GM18505 (cell line): ENCODE measurements at regions not wholly inside any gene's neighbourhood (a gene's known extent, or its start where the extent isn't known, plus 50 kb on each side); places are given as distances from the start of the nearest gene placed in this dataset.

Experiments
- ATAC-seq: cut with Tn5 transposase; IDR thresholded peaks from one replicate; pipeline ENCODE4 v1.9.1; 2021; ENCODE audit not compliant: unreplicated experiment
- POLR2A ChIP-seq: IDR thresholded peaks from 4 replicates; pipeline ENCODE4 v1.6.1; 2011; ENCODE audit warnings: borderline replicate concordance; ENCODE audit not compliant: insufficient read depth, insufficient read length; ENCODE audit errors: extremely low read depth

DNA sequence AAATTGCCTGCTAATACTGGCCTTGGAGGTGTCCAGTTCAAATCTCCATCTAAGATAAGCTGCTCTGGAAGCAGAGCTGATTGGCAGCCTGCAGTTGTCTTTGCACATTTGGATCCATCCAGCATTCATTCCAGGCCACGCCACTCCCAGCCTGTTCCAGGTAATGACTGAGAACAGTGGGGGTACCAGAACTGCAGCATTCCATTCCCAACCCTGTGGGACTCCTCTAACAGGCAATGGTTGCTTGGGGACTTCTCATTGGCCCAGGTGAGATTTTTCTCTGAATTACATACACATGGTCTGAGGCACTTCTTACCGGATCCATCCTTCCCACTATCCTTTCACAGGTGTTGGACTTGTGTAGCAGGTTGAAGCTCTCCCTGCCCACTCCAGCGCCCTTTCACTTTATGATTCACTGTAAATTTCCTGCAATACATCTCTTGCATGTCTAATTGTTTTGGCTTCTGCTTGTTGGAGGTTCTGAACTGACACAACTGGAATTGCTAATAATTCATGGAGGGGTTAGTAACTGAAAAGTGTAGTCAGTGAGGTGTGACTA lies 206.1 kb upstream of the ZFHX3 start:
- TF ChIP-seq POLR2A = no peak
- no peak for ATAC-seq

DNA sequence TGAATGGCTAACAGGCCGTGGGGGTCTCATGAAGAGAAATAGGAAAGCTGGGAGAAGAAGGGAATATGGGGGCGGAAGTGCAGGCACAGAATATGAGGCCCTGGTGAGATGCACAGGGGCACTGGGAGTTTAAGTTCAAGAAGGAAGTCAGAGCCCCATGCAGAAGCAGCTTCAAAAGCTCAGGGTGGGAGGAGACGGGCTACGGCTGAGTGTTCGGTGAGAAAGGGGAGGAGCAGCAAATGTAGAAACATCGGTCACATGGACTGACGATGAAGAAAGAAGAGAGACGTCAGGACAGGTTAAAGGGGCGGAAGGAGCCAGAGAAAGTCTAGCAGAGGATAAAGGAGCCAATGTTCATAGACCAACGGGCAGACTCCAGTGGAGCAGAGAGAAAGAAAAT lies 204.5 kb upstream of the ZFHX3 start:
- no peak for ATAC-seq
- no peak for TF ChIP-seq POLR2A

DNA sequence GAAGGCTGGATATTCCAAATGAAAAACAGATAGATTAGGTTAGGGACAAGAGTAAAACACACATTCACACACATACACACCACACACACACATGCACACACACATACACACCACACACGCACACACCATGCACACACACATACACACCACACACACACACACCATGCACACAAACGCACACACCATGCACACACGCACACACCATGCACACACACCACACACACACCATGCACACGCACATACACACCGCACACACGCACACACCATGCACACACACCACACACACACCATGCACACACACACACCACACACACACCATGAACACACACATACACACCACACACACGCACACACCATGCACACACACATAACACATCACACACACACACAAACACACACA lies 203.7 kb upstream of the ZFHX3 start:
- TF ChIP-seq POLR2A = no peak
- ATAC-seq = no peak

DNA sequence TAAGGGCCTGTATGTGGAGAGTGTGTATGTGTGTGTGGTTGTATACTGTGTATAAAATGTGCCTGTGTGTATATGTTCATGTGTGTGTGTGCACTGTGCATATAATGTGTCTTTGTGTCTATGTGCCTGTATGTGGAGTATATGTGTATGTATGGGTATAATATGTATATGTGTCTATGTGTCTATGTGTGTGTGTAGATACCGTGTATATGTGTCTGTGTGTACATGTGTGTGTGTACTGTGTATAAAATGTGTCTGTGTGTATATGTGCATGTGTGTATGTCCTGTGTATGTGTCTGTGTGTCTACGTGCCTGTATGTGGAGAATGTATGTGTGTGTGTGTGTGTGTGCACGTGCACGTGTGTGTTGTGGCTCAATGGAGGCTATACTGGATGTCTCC lies 200.4 kb upstream of the ZFHX3 start:
- ATAC-seq = no peak
- no peak for TF ChIP-seq POLR2A

DNA sequence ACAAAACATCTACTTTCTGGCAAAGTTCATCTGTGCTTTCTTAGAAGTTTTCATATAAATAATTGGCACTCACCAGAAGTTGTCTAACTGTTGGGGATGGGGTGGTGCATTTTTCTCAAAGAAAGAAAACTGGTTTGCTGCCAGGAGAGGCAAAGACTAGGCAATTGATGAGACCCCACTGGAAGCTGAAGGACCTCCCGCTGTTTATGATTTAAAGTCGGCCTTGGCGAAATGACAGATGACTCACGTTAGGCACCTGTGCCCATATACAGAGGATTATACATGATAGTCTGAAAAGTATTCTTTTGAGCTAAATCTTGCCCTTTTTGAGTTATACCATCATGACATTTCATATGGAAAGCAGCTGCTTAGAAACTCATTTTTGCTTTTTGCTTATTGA lies 193.0 kb upstream of the ZFHX3 start:
- TF ChIP-seq POLR2A = no peak
- no peak for ATAC-seq

DNA sequence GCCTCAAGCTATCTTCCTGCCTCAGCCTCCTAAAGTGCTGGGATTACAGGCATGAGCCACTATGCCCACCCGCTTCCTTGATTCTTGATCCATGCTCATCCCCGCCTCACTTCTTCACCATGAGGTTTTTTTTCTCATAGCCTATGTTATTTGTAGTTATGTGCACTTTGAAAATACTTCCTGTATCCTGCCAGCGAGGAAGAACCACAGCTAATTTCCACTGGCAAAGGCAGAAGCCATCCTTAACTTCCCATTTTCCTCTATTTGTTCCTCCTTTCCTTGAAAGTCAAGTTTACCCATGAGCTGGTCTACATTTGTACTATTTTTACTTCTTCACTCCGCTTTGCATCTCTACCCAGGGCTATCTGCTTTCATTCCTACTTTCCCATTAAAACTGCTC lies 189.7 kb upstream of the ZFHX3 start:
- TF ChIP-seq POLR2A = no peak
- no peak for ATAC-seq

DNA sequence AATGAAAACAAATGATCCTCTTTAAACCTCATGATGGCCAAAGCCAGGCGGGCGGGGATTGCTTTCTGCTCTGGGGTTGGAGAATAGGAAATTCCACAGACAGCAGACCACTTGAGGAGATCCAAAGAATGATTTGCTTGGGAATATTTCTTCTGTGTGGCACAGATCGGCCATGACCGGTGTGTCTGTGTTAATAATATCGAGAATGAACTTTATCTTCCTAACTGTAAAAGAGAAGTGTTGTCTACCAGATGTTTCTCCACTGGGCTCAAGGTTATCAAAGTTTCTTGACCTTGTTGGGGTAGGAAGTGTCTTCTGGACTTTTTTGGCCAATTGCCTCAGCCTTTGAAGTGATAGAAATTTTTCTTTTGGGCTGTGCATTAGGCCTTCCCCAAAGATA lies 186.6 kb upstream of the ZFHX3 start:
- ATAC-seq = no peak
- no peak for TF ChIP-seq POLR2A

DNA sequence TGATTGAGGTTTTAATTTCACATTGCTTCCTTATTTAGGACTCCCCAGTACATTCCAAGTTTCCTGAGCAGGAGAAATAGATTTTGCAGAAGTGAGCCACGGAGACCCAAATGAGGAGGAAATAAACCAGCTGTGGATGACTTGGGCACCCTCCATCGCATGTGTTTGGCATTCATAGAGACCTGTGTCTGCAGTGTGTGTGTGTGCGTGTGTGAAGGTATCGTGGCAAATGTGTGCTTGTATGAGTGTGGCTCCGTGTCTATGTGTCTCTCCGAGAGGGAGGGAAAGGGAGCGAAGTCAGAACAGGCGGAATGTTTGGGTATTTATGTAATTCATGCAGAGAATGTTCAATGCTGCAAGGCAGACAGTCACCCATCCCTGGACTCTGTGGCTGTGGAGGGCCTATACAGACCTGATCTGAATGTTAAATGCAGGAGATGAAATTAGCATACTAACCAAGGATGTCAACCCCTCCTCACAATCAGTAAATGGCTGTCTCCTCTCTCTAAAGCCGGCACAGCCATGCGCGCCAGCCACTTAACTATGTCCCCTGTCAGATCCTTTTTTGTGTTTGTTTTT lies 186.0 kb upstream of the ZFHX3 start:
- ATAC-seq = no peak
- TF ChIP-seq POLR2A = no peak

DNA sequence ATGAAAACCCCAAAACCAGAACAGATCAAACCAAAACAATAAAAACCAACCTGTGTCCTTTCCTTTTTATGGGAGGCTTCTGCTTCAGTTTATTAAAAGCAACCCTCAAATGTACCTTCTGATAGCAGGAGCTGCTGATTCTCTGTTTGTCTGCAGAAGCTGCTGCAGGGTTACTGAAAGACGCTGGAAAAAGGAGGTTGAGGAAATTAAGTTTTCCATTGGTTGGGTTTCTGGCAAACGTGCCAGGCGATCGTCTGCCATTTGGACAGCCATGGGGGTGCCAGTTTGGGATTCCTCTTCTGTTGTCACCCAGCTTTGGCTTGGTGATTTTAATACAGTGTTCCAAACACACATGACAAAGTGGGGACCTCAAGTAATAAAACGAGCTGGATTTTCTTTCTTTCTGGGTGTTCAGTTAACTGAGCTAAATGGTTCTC lies 185.4 kb upstream of the ZFHX3 start:
- TF ChIP-seq POLR2A = no peak
- no peak for ATAC-seq

DNA sequence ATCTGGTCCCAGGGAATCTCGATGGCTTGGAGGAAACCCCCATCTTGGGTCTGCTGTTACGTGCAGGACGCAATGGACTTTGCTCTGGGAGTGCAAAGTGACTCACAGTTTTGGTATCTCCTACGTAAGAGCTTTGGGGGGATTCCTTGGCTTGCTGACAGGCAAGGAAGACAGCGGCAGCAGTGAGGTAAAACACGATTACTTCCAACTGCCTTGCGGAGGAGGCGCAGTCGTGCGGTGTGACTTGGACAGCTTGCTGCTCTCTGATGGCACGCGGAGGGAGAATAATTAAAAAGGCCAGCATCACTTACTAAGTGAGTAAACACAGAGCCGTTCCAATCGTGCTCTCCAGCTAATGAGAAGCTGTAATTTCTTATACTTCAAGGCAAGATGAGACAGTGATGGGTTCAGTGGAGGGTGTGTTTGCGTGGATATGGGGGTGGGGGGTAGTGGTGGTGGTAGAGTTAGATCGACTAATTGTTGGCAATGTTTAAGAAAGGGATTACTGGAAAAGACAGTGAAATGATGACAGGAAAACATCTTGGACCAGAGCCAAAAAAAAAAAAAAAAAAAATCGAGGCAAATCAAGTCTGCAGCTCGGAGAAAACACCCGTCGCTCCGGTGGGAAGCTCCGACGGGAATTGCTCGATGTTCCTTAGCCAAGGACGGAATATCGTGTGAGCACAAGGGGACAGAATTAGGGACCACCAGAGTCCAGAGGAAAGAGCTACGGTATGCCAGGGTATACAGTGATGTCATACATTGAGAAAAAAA lies 184.8 kb upstream of the ZFHX3 start:
- no peak for ATAC-seq
- TF ChIP-seq POLR2A = no peak

DNA sequence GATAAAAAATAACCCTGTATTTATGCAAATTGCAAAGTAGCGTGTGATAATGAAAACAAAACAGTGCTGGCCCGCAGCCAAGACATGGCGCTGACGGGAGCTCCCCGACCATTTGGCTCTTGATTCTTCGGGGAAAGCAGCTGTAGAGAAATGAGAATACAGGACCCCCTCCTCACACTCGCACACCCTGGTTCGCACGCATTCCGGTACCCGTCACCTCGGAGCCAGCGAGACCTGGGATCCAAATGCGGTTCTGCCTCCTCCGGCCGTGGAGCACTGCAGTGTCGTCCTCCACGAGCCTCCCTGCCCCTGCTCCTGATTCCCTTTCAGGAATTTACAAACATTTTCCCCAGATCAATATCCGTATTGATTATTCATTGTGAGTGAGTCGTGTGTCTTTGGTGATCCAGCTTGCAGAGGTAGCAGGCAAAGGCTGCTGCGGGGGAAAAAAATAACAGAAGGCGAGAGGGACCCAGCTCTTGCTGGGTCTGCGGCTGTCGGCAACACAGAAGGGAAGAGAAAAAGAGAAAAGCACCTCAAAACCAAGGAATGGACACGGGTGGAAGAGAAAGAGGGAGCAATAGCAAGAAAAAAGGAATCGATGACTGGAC lies 184.1 kb upstream of the ZFHX3 start:
- no peak for TF ChIP-seq POLR2A
- no peak for ATAC-seq

DNA sequence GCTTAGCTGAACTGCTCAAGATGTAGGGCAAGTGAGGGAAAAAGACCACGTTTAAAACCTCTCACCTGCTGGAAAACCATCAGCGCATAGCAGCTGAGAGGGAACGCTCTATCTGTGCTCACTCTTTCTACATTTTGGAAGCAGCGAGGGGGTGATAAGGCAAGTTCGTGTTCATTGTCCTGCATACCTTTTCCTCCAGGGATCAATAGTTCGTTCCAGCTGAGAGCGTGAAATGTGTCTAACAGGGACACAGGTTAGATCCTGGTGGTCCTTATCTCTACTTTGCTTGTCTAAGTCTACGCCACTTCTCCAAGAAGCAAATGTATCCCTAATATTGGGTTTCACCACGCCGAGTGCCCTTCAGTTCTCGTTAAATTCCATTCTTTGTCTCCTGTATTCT lies 183.5 kb upstream of the ZFHX3 start:
- no peak for ATAC-seq
- no peak for TF ChIP-seq POLR2A

DNA sequence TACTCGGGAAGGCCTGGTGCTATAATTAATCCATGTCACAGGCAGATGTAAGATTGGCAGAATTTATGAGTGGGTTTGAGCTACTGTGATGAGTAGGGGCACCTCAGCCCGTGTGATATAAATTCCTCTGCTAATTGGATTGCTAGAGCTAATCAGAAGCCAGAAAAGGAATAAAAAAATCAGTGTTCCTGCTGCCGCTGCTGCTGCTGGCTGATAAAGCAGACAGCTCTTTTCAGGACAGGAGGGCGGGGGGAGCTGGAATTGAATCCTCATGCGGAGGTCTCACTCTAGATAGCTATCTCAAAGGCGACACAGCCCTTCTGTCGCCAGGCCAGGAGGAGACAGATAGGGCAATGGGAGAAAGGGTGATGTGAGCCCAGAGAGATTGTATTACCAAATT lies 182.7 kb upstream of the ZFHX3 start:
- no peak for ATAC-seq
- no peak for TF ChIP-seq POLR2A

DNA sequence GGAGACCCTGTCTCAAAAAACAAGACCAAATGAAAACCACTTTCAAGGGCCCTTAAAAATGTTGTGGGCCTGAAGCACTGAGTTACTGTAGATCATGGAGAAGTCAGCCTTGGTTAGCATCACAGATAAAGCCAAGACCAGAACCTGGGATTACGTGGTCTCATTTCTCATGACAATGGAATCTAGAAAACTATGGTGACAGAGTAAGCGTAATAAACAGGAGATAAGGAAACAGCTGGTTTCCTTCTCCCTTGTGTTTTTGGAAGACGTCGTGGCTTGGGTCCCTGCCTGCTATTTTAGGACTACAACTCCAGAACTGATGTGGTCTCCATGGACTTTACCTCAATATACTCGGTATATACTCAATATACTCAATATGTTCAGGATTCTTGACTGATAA lies 180.7 kb upstream of the ZFHX3 start:
- ATAC-seq = no peak
- no peak for TF ChIP-seq POLR2A
